ENCODE measurements at regions not wholly inside any gene's neighbourhood (a gene's known extent, or its start where the extent isn't known, plus 50 kb on each side); places are given as distances from the start of the nearest gene placed in this dataset.
"Not testable (repeated sequence)": the region's sequence is repeated elsewhere in the genome, so short reads cannot be mapped to it uniquely, and the experiment has no call there.

DNA sequence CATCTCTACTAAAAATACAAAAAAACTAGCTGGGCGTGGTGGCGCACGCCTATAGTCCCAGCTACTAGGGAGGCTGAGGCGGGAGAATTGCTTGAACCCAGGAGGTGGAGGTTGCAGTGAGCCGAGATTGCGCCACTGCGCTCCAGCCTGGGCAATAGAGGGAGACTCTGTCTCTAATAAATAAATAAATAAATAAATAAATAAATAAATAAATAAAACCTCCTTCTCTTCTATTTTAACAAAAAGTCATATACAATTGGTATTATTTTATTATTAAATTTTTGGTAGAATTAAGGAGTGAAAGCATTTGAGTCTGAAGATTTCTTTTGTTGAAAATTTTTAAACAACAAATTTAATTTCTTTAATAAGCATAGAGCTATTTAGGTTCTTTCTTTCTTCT lies 301.7 kb downstream of the CD83 start:
- DNase-seq; intact Hi-C loops (cut with DNase I): not testable (repeated sequence)

DNA sequence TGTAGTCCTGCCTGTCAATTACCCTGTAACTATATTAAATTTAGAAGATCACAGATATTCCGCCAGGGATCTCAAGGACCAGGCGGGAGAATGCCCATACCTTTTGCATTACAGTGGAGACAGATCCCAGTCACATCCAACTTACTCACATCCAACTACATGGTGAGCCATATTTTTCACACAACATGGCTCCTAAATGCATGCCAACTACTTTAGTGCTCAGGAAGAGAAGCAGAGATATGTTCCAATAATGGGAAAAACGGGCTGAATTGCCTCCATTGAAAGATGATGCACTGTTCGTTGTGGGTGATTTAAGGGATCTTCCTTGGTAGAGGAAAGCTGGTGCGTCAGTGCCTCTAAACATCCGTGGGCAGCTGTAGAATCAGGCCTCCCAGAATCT lies 304.5 kb downstream of the CD83 start:
- DNase-seq: no peak
- intact Hi-C loops (cut with DNase I): no loop called here

DNA sequence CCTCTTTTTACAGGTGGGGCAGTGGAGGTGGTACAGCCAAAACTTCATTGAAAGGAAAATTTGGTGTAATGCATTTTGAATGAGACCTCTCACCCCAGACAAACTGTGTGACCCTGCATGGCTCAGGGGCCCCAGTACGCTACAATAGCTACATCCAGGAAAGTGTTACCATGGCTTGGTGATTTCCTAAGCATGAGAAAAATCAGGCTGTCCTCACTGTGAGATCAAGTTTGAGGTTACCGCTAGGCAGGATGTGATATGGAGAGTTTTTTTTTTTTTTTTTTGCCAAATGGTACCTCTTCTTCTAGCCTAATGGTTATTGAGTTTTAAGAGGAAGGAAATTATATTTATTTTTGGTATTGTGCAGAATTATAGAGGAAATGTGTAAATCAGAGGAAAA lies 305.3 kb downstream of the CD83 start:
- intact Hi-C loops (cut with DNase I): no loop called here
- DNase-seq: no peak

DNA sequence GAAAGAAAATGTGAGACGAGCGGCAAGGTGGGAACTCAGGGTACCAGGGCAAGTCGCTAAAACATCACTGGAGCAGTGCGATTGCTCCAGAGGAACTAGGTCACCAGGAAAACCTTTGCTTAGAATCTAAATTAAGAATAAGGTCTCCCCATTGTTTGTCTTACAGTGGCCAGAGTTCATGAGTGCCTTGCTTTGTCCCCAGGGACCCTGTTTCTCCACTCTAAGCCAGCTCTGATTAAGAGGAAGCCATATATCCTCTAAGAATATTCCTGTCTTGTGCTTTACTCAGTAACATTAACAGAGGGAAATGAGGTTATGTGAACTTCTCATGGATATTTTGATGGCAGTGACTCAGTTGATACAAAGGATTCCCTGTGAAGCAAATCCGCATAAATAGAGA lies 305.8 kb downstream of the CD83 start:
- no peak for DNase-seq
- intact Hi-C loops (cut with DNase I): no loop called here

DNA sequence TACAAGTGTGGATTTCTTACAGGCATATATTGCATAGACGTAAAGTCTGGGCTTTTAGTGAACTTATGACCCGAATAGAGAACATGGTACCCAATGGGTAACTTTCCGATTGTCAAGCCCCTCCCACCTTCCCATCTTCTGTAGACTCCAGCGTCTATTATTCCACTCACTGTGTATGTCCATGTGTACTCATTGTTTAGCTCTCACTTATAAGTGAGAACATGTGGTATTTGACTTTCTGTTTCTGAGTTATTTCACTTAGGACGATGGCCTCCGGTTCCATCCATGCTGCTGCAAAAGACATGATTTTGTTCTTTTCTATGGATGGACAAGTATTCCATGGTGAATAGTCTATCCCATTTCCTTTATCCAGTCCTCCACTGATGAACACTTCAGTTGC lies 306.4 kb downstream of the CD83 start:
- intact Hi-C loops (cut with DNase I): no loop called here
- no peak for DNase-seq

DNA sequence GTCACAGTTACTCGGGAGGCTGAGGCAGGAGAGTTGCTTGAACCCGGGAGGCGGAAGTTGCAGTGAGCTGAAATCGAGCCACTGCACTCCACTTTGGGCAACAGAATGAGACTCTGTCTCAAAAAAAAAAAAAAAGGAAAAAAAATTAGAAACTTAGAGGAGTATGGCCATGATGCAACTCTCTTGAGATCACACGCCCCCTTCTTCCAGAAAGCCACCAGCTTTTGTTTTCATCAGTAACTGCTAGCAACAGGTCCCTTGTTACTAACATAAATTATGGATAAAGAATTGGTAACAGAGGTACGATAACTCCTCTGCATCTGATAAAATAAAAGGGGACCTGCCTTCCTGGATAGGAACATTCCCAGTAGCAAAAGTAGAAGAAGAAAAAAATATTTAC lies 308.2 kb downstream of the CD83 start:
- intact Hi-C loops (cut with DNase I): no loop called here
- no peak for DNase-seq

DNA sequence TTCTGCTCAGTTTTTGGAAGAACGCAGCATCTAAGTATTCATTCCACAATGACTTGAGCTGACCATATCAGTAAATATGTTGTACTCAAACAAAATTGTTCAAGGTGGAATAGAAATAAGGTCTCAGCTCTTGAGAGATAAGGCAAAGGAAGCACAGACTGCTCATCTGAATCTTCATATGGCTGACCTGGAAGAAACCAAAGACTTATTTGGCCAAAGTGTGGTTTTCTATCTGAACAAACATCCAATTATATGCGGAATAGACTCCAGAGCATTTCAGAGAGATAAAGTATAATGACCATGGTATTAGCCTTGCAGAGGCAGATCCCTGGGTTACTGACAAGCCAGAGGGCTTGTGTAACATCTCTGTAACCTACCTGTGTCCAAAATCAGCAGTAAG lies 308.7 kb downstream of the CD83 start:
- intact Hi-C loops (cut with DNase I): no loop called here

DNA sequence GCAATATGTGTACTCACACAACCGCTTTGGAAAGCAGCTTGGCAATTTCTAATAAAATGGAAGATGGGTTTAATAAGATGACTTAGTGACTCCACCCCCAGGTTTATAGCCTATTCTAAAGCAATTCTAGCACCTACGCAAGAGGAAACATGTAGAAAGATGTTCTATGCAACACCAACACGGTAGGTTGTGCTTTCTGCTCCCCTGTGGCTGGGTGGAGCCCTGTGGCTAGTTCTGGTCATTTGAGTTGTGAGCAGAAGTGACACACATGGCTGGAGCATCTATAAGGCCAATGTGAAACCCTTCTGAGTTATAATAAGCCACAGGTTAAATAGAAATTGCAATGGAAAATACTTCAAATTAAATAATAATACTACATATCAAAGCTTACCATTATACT lies 310.7 kb downstream of the CD83 start:
- no peak for DNase-seq
- intact Hi-C loops (cut with DNase I): no loop called here

More for the DNA sequence above, 308.7 kb downstream of the CD83 start:
- no peak for DNase-seq

DNA sequence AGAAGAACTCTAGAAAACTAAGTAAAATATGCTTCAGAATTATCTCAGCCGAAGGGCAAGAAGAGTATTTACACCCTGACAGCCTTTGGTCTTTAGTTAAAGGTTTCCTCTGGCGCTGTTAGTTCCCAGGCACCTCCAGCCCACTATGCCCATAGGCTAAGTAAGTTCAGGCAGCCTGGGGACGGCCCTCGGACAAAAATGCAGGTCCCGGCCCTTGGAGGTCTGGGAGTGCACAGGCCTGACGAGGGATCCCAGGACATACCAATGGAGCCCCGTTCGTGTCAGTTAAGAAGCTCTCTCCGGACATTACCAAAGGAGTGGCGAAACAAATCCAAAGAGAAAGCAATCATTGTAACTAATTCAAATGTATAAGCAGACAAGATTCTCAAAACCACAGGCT lies 311.8 kb downstream of the CD83 start:
- no peak for DNase-seq
- intact Hi-C loops (cut with DNase I): no loop called here

DNA sequence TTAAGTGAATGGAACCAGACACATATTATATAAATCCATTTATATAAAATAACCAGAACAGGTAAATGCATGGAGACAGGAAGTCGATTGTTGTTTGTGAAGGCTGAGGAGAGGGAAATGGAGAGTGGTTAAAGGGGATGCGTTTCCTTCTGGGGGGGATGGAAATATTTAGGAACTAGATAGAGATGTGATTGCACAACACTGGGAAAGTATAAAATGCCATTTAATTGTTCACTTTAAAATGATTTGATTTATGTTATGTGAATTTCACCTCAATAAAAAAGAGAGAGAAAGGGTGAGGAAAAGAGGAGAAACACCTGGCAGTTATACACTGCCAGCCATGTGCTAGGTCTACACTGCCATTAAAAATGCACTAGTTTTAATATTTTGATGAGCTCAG lies 312.6 kb downstream of the CD83 start:
- no peak for DNase-seq
- intact Hi-C loops (cut with DNase I): no loop called here

DNA sequence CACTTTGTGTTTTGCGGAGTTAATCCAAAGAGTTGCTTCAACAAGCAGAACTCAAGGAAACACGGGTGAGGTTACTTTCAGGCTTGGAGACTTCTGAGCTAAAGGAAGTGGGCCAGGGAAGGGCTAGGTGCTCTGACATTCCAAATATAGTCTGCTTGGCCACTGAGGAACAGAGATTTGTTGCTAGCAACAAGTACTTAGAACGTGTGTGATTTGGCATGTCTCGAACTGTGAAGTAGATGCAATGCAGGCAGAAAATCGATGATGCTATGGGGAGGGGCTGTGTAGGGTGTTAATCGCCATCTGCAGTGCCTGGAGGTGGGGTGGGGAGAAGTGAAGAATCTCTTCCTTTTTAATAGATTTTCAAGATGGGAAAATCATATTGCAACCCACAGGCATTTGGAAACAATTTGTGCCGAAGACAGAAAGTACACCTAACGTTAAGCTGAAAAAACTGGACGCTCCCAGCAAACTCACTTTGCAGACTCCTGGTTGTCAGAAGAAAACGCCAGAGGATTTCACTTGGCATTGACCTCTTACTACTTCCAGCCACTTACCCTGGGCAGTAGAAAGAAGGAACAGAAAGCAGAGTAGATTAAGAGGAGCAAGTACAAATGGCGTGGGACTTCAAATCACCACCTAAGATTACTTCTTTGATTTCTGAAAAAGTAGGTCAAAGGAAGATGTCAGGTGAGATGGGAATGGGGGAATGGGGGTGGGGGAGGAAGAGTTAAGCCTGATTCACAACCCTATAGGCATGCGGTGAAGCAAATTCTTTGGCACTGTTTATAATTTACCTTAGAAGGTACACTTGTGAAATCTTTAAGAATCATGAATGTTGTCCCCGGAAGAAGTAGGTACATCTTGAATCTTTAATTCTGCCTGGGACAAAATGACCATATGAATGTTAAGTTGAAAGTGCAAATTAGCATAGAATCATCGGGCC lies 314.1 kb downstream of the CD83 start:
- no peak for DNase-seq
- intact Hi-C loops (cut with DNase I): no loop called here

DNA sequence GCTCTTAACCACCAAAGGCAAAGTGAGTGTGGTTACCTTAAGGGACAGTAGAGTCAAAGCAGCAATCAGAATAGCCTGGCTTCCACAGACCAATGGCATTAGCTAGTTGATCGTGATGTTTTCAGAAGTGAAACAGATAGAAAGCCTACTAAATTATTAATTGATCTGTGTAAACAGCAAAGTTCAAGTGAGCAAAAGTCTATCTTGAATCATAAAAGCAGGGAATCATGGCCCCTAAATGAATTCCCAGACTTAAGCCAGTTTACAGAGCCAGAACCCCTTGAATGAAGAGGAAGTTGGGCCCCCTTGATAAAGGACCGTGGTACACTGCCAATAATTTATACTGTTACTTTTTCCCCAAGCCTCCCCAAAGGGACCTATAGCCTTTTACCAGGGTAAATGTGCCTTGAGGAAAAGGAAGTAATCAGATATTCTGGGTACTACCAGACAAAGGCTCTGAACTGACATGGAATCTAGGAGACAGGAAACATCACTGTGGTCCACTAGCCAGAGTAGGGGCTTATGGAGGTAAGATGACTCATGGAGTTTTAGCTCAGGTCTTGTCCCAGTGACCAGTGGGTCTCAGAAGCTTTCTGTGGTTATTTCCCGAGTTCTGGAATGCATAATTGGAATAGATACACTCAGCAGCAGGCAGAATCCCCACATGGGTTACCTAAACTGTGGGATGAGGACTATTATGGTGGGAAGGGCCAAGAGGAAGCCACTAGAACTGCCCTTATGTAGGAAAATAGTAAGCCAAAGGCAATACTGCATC lies 317.5 kb downstream of the CD83 start:
- intact Hi-C loops (cut with DNase I): no loop called here
- no peak for DNase-seq

DNA sequence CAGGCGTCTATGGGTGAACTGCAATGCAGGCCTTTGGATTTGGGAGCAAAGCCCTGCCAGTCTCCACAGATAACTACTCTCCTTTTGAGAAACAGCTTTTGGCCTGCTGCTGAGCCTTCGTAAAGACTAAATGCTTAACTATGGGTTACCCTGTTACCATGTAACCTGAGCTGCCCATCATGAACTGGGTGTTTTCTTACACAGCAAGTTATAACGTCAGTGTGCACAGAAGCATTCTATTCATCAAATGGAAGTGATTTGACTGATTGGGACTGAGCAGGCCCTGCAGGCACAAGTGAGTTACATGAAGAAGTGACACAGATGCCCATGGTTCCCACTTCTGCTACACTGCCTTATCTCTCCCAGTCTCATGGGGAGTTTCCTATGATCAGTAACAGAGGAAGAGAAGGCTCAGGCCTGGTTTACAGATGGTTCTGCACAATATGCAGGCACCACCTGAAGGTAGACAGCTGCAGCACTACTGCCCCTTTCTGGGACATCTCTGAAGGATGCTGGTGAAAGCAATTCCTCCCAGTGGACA lies 319.1 kb downstream of the CD83 start:
- no peak for DNase-seq
- intact Hi-C loops (cut with DNase I): no loop called here

DNA sequence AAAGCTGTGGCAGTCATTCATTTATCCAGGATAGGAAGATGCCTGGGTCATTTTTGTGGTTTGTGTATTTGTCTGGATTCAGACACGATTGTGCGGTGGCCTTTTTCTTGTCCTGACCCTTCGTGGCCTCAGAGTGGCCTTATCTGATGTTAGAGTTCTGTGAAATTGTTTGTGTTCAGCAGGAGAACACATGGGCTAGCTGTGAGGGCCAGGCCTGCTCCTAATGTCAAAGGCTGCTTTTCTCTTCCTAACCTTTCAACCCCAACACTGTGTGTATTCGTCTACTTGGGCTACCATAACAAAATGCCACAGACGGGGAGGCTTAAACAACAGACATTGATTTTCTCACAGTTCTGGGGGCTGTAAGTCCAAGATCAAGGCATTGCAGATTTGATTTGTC lies 321.8 kb downstream of the CD83 start:
- DNase-seq: no peak
- intact Hi-C loops (cut with DNase I): no loop called here

DNA sequence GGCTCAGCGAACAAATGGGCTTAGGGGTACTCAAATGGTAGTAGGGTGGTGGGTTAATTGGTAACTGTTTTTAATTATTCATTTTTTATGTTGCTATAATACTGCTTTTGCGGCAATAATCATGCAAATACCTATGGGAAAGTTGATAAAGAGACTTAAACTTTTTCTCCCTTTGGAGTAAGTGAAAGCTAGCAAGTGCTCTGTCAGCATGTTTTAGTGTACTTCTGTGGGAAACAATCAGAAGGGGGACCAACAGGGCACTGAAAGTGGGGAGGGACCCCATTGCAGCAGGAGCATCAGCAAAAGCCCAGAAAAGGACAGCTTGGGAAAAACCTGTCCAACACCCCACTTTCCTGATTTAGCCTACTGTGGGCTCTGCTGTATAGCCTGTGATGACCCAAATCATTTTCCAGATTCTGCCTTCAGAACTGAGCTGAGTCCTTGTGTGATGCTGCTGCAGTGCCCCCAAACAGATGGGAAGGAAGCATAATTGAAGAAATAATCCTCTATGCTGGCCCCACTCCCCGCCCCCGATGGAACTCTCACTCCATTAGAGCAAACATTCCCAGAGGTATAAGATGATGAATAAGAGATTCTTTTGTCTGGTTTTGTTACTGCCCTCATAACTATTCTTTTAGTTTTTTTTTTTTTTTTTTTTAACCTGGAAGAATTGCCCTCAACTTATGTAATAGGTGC lies 322.8 kb downstream of the CD83 start:
- intact Hi-C loops (cut with DNase I): no loop called here
- no peak for DNase-seq

DNA sequence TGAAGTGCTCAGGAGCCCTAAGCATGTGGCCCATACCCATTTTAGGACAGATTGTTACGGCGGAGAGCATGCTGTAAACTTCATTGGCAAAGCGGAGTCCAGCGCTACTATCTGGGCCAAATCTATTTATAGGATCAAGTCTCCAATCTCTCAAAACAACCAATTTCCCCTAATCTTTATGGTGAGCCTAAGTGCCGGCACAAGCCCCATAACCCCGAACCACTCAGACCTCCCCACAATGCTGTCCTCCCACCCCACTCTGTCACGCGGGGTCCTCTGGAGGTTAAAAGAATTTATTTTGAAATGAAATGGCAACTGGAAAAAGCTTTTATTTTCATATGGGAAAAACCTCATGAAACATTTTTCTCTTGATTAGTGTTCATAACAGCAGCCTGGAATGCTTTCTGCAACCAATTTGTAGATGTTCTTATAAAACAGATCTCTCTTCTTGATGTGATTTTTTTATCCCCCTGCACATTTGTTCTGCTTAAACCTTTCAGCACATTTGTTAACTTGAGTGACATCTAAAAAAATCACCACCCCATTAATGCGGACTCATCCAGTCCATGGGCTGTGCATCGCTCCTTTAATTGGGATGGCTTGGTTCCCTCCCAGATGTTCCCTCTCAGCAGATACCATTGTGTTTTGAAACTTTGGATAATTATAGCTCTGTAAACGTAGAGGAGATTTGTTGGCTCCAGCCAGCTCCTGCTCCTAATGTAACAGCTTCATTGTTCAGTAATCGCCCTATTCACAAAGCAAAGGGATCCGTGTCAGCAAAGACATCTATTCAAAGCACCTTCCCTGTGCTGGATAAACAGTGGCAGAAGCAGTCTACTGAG lies 323.6 kb downstream of the CD83 start:
- no peak for DNase-seq
- intact Hi-C loops (cut with DNase I): no loop called here

DNA sequence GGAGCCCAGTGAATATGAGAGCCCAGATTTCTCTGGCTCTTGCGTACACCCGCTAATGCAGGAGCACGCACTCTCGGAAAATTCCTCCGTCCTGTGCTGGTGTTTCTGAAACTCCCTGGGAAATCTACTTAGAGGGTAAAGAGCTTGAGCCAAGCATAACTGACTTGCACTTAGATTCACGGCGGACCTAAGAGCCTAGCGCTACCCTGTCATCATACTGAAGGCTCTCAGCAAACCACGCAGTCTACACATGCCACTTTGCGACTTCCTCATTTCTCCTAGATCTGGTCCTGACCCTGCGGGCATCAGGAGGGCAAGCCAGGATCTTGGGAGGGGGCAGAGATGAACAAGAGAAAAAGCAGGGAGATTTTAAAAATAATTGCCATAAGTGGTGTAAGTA lies 324.7 kb downstream of the CD83 start:
- no peak for DNase-seq

DNA sequence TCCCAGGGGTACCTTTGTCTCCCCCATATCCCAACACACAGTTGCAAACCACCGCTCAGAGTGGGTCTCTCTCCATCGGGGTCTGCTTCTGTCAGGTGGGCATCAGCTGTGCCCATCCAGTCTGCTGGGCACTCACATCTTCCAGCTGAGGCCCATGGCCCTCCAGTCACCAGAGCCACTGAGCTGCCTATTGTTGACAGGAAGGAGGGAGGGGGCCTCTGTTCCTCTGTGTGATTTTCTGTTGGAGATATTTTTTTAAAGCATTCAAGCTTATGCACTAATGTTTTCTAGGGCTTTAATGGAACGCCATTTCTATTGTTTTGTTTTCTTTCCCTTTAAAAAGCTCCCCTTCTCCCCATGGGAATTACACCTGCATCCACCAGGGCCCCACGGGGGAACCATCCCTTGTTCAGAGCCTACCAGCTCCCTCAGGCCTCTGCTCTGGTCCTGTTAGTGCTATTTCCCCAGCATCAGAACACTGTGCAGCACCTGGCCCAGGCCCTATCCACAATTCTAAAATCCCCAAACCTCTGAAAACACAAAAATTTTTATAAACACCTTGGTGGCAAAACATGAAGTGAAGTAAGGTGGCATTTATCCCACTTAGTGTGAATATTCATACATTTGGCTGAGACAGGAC lies 326.2 kb downstream of the CD83 start:
- no peak for DNase-seq
- intact Hi-C loops (cut with DNase I): no loop called here

More for the DNA sequence above, 324.7 kb downstream of the CD83 start:
- intact Hi-C loops (cut with DNase I): no loop called here

DNA sequence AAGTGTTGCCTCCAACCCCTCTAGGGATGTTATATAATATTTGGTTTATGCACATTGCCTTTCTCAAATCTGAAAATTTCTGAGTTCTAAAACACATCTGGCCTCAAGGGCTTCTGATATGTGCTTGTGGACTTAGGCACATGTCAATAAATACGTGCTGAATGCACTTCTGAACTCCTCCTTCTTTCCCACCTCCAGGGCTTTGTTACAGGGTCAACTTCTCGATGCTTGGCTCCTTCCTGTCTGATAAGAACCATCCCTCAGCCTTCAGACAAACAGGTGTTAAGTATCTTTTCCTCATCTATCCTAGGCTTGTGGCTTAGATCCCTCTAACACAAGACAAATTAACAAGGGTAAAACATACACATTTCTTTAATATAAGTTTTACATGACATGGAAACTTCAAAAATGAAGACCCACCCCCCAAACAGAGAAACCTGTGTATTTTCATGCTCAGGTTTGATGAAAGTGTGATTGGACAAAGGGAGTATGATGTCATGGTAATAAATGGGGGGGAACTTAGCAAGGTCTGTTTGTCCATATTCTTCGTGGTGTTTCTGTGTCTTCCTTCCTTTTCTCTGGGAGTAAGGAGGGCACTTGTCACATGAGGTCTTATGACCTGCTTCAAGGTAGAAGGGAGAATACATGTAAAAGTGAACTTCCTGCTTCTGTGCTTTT lies 326.9 kb downstream of the CD83 start:
- intact Hi-C loops (cut with DNase I): no loop called here
- DNase-seq: no peak

Measured in posterior cingulate gyrus (tissue), 11 donors.